T follicular helper cell (primary cell): ENCODE measurements at regions not wholly inside any gene's neighbourhood (a gene's known extent, or its start where the extent isn't known, plus 50 kb on each side); places are given as distances from the start of the nearest gene placed in this dataset.
"Not testable (repeated sequence)": the region's sequence is repeated elsewhere in the genome, so short reads cannot be mapped to it uniquely, and the experiment has no call there.

Experiments
- DNase-seq: peaks from one replicate; pipeline ENCODE4 v3.0.0-alpha.2; 2020; ENCODE audit warnings: low read depth

GRCh38 chr2:89296820-89297398, 605.4 kb downstream of the RPIA start:
- DNase-seq, result not testable (repeated sequence)

GRCh38 chr2:89299196-89299595, 607.7 kb downstream of the RPIA start:
- DNase-seq, result not testable (repeated sequence)

GRCh38 chr2:89305623-89306022, 614.1 kb downstream of the RPIA start:
- not testable (repeated sequence) for DNase-seq

- DNase-seq, result not testable (repeated sequence)
Observed at GRCh38 chr2:89306869-89307637, 615.6 kb downstream of the RPIA start.

- not testable (repeated sequence) for DNase-seq
Observed at GRCh38 chr2:89318990-89319389, 627.5 kb downstream of the RPIA start.

- not testable (repeated sequence) for DNase-seq
Observed at GRCh38 chr2:89325894-89326293, 634.4 kb downstream of the RPIA start.

GRCh38 chr2:89326455-89326854, 635.0 kb downstream of the RPIA start:
- not testable (repeated sequence) for DNase-seq

- not testable (repeated sequence) for DNase-seq
Observed at GRCh38 chr2:89328790-89329189, 637.3 kb downstream of the RPIA start.
